HG02970 (cell line): ENCODE measurements at regions not wholly inside any gene's neighbourhood (a gene's known extent, or its start where the extent isn't known, plus 50 kb on each side); places are given as distances from the start of the nearest gene placed in this dataset.
"Not testable (repeated sequence)": the region's sequence is repeated elsewhere in the genome, so short reads cannot be mapped to it uniquely, and the experiment has no call there.

Source experiments
- ATAC-seq: cut with Tn5 transposase; IDR thresholded peaks from one replicate; pipeline ENCODE4 v1.9.1; 2021; ENCODE audit warnings: mild to moderate bottlenecking, moderate library complexity, moderate number of reproducible peaks; ENCODE audit not compliant: unreplicated experiment, low FRiP score

GRCh38 chr1:4489486-4489885 is 164.9 kb upstream of the AJAP1 start:
- ATAC-seq, result no peak

GRCh38 chr1:4489992-4490391 is 164.4 kb upstream of the AJAP1 start:
- not testable (repeated sequence) for ATAC-seq

- no peak for ATAC-seq
Measured at GRCh38 chr1:4494027-4494426, 160.4 kb upstream of the AJAP1 start.

- no peak for ATAC-seq
Measured at GRCh38 chr1:4494558-4494957, 159.9 kb upstream of the AJAP1 start.

- no peak for ATAC-seq
Measured at GRCh38 chr1:4495809-4496208, 158.6 kb upstream of the AJAP1 start.

GRCh38 chr1:4500441-4500840 is 154.0 kb upstream of the AJAP1 start:
- no peak for ATAC-seq

- ATAC-seq, result no peak
Measured at GRCh38 chr1:4506591-4506990, 147.8 kb upstream of the AJAP1 start.

- ATAC-seq, result no peak
Measured at GRCh38 chr1:4509206-4509605, 145.2 kb upstream of the AJAP1 start.

- ATAC-seq, result no peak
Measured at GRCh38 chr1:4510276-4510691, 144.1 kb upstream of the AJAP1 start.

GRCh38 chr1:4511374-4511773 is 143.0 kb upstream of the AJAP1 start:
- no peak for ATAC-seq

GRCh38 chr1:4512636-4513035 is 141.8 kb upstream of the AJAP1 start:
- no peak for ATAC-seq

- ATAC-seq, result no peak
Measured at GRCh38 chr1:4513685-4514084, 140.7 kb upstream of the AJAP1 start.

GRCh38 chr1:4515727-4516289 is 138.6 kb upstream of the AJAP1 start:
- ATAC-seq, result no peak

- no peak for ATAC-seq
Measured at GRCh38 chr1:4516596-4516995, 137.8 kb upstream of the AJAP1 start.

- no peak for ATAC-seq
Measured at GRCh38 chr1:4517186-4517954, 137.0 kb upstream of the AJAP1 start.

GRCh38 chr1:4518621-4519020 is 135.8 kb upstream of the AJAP1 start:
- no peak for ATAC-seq

- ATAC-seq, result no peak
Measured at GRCh38 chr1:4519954-4520353, 134.5 kb upstream of the AJAP1 start.

GRCh38 chr1:4523551-4523950 is 130.9 kb upstream of the AJAP1 start:
- no peak for ATAC-seq

GRCh38 chr1:4526747-4527146 is 127.7 kb upstream of the AJAP1 start:
- ATAC-seq, result no peak

- ATAC-seq, result no peak
Measured at GRCh38 chr1:4527819-4528218, 126.6 kb upstream of the AJAP1 start.

- no peak for ATAC-seq
Measured at GRCh38 chr1:4528590-4528989, 125.8 kb upstream of the AJAP1 start.

GRCh38 chr1:4529446-4530165 is 124.8 kb upstream of the AJAP1 start:
- no peak for ATAC-seq
